HEK293 (cell line): ENCODE measurements at regions not wholly inside any gene's neighbourhood (a gene's known extent, or its start where the extent isn't known, plus 50 kb on each side); places are given as distances from the start of the nearest gene placed in this dataset.

Experiments used
- SCRT2 ChIP-seq: fragments of 450-650 bp; formaldehyde crosslinking; IDR thresholded peaks from 2 replicates; pipeline ENCODE4 v1.5.1; 2016; ENCODE audit warnings: missing biosample characterization, missing genetic modification characterization
- ZNF792 ChIP-seq: fragments of 450-650 bp; formaldehyde crosslinking; IDR thresholded peaks from 2 replicates; pipeline ENCODE4 v1.5.1; 2016; ENCODE audit warnings: missing biosample characterization, missing genetic modification characterization
- TF ChIP-seq, protein P1 (sequence below): fragments of 450-650 bp; formaldehyde crosslinking; IDR thresholded peaks from 2 replicates; pipeline ENCODE4 v1.5.1; 2016; ENCODE audit warnings: missing biosample characterization, missing genetic modification characterization

GRCh38 chr3:145817870-145818483, 343.0 kb downstream of the PLOD2 start:
- no peak for TF ChIP-seq ZNF792 (tag by site-specific recombination)
- no peak for TF ChIP-seq SCRT2 (tag by site-specific recombination)
- TF ChIP-seq, protein P1, sequence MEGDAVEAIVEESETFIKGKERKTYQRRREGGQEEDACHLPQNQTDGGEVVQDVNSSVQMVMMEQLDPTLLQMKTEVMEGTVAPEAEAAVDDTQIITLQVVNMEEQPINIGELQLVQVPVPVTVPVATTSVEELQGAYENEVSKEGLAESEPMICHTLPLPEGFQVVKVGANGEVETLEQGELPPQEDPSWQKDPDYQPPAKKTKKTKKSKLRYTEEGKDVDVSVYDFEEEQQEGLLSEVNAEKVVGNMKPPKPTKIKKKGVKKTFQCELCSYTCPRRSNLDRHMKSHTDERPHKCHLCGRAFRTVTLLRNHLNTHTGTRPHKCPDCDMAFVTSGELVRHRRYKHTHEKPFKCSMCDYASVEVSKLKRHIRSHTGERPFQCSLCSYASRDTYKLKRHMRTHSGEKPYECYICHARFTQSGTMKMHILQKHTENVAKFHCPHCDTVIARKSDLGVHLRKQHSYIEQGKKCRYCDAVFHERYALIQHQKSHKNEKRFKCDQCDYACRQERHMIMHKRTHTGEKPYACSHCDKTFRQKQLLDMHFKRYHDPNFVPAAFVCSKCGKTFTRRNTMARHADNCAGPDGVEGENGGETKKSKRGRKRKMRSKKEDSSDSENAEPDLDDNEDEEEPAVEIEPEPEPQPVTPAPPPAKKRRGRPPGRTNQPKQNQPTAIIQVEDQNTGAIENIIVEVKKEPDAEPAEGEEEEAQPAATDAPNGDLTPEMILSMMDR (tag by site-specific recombination) = no peak
